Peyer's patch (tissue), 4 donors: ENCODE measurements at regions not wholly inside any gene's neighbourhood (a gene's known extent, or its start where the extent isn't known, plus 50 kb on each side); places are given as distances from the start of the nearest gene placed in this dataset.

Source experiments
- CTCF ChIP-seq, 6 experiments: fragments of 450-650 bp in 4 of 6; fragments of 200-600 bp in 2 of 6; sonication (generic) in 1 of 6; IDR thresholded peaks; one replicate each; pipeline ENCODE4 v1.5.1; 2017 to 2019; ENCODE audit warnings: antibody characterized with exemption in 6 of 6, mild to moderate bottlenecking in 3 of 6, moderate library complexity in 1 of 6
- POLR2A ChIP-seq, 2 donors: fragments of 450-650 bp; IDR thresholded peaks; one replicate each; pipeline ENCODE4 v1.5.1; 2017; ENCODE audit warnings: antibody characterized with exemption in 2 of 2, mild to moderate bottlenecking in 2 of 2, moderate library complexity in 2 of 2

DNA sequence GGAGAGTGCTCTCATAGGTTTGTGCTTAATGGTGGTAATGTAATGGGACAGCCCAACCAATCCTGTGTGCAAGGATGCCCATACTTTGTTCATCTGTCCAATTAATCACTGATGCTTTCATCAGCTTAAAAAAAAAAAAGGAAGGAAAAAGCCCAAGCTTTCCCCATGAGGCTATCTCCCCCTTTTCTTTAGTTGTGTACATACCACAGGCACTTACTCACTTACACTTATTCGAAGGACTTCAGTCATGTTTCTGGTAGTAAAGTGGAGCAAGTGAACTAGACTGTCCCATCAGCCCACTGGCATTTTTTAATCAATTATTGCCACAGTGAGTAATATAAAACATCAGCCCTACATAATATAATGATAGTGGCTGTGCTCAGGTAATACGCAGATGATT, 183.5 kb upstream of the UFM1 start:
- TF ChIP-seq CTCF (IDR thresholded peaks at IDR 0.05) (no peak), POLR2A (IDR thresholded peaks at IDR 0.05) (no peak)
